ENCODE measurements at regions not wholly inside any gene's neighbourhood (a gene's known extent, or its start where the extent isn't known, plus 50 kb on each side); places are given as distances from the start of the nearest gene placed in this dataset.

- no peak for DNase-seq (ENCODE audit: low spot score)
These were observed 202.5 kb upstream of the CDH7 start for GRCh38 chr18:65548316-65548715.

GRCh38 chr18:65547046-65547445 is 203.8 kb upstream of the CDH7 start:
- DNase-seq (ENCODE audit: low spot score) = no peak

- DNase-seq (ENCODE audit: low spot score) = no peak
These were observed 206.1 kb upstream of the CDH7 start for GRCh38 chr18:65544701-65545100.

GRCh38 chr18:65527879-65528633 is 222.8 kb upstream of the CDH7 start:
- no peak for DNase-seq (ENCODE audit: low spot score)

GRCh38 chr18:65526099-65526498 is 224.7 kb upstream of the CDH7 start:
- DNase-seq (ENCODE audit: low spot score) = no peak

GRCh38 chr18:65523461-65523860 is 227.4 kb upstream of the CDH7 start:
- DNase-seq (ENCODE audit: low spot score) = no peak

GRCh38 chr18:65522907-65523306 is 227.9 kb upstream of the CDH7 start:
- no peak for DNase-seq (ENCODE audit: low spot score)

GRCh38 chr18:65516209-65516608 is 234.6 kb upstream of the CDH7 start:
- no peak for DNase-seq (ENCODE audit: low spot score)

- DNase-seq (ENCODE audit: low spot score) = no peak
These were observed 252.2 kb upstream of the CDH7 start for GRCh38 chr18:65498605-65499004.

GRCh38 chr18:65487569-65487968 is 263.2 kb upstream of the CDH7 start:
- no peak for DNase-seq (ENCODE audit: low spot score)

- no peak for DNase-seq (ENCODE audit: low spot score)
These were observed 273.4 kb upstream of the CDH7 start for GRCh38 chr18:65477455-65477854.

GRCh38 chr18:65468881-65469280 is 281.9 kb upstream of the CDH7 start:
- no peak for DNase-seq (ENCODE audit: low spot score)

- no peak for DNase-seq (ENCODE audit: low spot score)
These were observed 286.5 kb upstream of the CDH7 start for GRCh38 chr18:65464361-65464760.

- no peak for DNase-seq (ENCODE audit: low spot score)
These were observed 291.1 kb upstream of the CDH7 start for GRCh38 chr18:65459741-65460140.

GRCh38 chr18:65458871-65459270 is 291.9 kb upstream of the CDH7 start:
- DNase-seq (ENCODE audit: low spot score) = no peak

- no peak for DNase-seq (ENCODE audit: low spot score)
These were observed 311.6 kb upstream of the CDH7 start for GRCh38 chr18:65439188-65439587.

GRCh38 chr18:65436430-65436829 is 314.4 kb upstream of the CDH7 start:
- no peak for DNase-seq (ENCODE audit: low spot score)

GRCh38 chr18:65435534-65435933 is 315.3 kb upstream of the CDH7 start:
- no peak for DNase-seq (ENCODE audit: low spot score)

- DNase-seq (ENCODE audit: low spot score) = no peak
These were observed 321.2 kb upstream of the CDH7 start for GRCh38 chr18:65429601-65430000.

- no peak for DNase-seq (ENCODE audit: low spot score)
These were observed 325.4 kb upstream of the CDH7 start for GRCh38 chr18:65425366-65425765.

GRCh38 chr18:65423776-65424175 is 327.0 kb upstream of the CDH7 start:
- no peak for DNase-seq (ENCODE audit: low spot score)

- DNase-seq (ENCODE audit: low spot score) = no peak
These were observed 328.2 kb upstream of the CDH7 start for GRCh38 chr18:65422544-65423136.

- DNase-seq (ENCODE audit: low spot score) = no peak
These were observed 335.7 kb upstream of the CDH7 start for GRCh38 chr18:65415098-65415497.

- no peak for DNase-seq (ENCODE audit: low spot score)
These were observed 336.3 kb upstream of the CDH7 start for GRCh38 chr18:65414501-65414900.
